ENCODE measurements at regions not wholly inside any gene's neighbourhood (a gene's known extent, or its start where the extent isn't known, plus 50 kb on each side); places are given as distances from the start of the nearest gene placed in this dataset.

GRCh38 chr4:107210450-107211239, 174.5 kb upstream of the DKK2 start:
- no peak for TF ChIP-seq CTCF (IDR thresholded peaks at IDR 0.05; ENCODE audit: insufficient read depth, low read length, poor library complexity, severe bottlenecking)

GRCh38 chr4:107203733-107204132, 167.6 kb upstream of the DKK2 start:
- TF ChIP-seq CTCF (IDR thresholded peaks at IDR 0.05; ENCODE audit: insufficient read depth, low read length, poor library complexity, severe bottlenecking): no peak
- H3K36me3 ChIP-seq (ENCODE audit: control insufficient read depth, insufficient read depth, low read length): no peaks in the 10 kb centered on the region

More at GRCh38 chr4:107210450-107211239, 174.5 kb upstream of the DKK2 start:
- DNase-seq (ENCODE audit: low read depth): no peak
- Histone ChIP-seq H3K27me3 (ENCODE audit: control insufficient read depth, insufficient read depth, low read length) (no peaks in the 10 kb centered on the region), H3K4me3 (ENCODE audit: low read depth, low read length) (no peak overlapping the region), H3K36me3 (ENCODE audit: control insufficient read depth, insufficient read depth, low read length) (no peaks in the 10 kb centered on the region)

GRCh38 chr4:107202744-107203143, 166.6 kb upstream of the DKK2 start:
- DNase-seq (ENCODE audit: low read depth): no peak
- Histone ChIP-seq H3K36me3 (ENCODE audit: control insufficient read depth, insufficient read depth, low read length) (no peaks in the 10 kb centered on the region), H3K4me3 (ENCODE audit: low read depth, low read length) (no peak overlapping the region), H3K27me3 (ENCODE audit: control insufficient read depth, insufficient read depth, low read length) (no peaks in the 10 kb centered on the region)
- TF ChIP-seq CTCF (IDR thresholded peaks at IDR 0.05; ENCODE audit: insufficient read depth, low read length, poor library complexity, severe bottlenecking): no peak

More at GRCh38 chr4:107203733-107204132, 167.6 kb upstream of the DKK2 start:
- no peak for DNase-seq (ENCODE audit: low read depth)
- Histone ChIP-seq H3K4me3 (ENCODE audit: low read depth, low read length) (no peak overlapping the region), H3K27me3 (ENCODE audit: control insufficient read depth, insufficient read depth, low read length) (no peaks in the 10 kb centered on the region)

- no peaks in the 10 kb centered on the region for H3K36me3 ChIP-seq (ENCODE audit: control insufficient read depth, insufficient read depth, low read length)
- DNase-seq (ENCODE audit: low read depth): no peak
- no peak overlapping the region for H3K4me3 ChIP-seq (ENCODE audit: low read depth, low read length)
- H3K27me3 ChIP-seq (ENCODE audit: control insufficient read depth, insufficient read depth, low read length): no peaks in the 10 kb centered on the region
- TF ChIP-seq CTCF (IDR thresholded peaks at IDR 0.05; ENCODE audit: insufficient read depth, low read length, poor library complexity, severe bottlenecking): no peak
Measured at GRCh38 chr4:107197121-107197520, 161.0 kb upstream of the DKK2 start.

- no peak for TF ChIP-seq CTCF (IDR thresholded peaks at IDR 0.05; ENCODE audit: insufficient read depth, low read length, poor library complexity, severe bottlenecking)
- H3K4me3 ChIP-seq (ENCODE audit: low read depth, low read length): no peak overlapping the region
- H3K36me3 ChIP-seq (ENCODE audit: control insufficient read depth, insufficient read depth, low read length): no peaks in the 10 kb centered on the region
- H3K27me3 ChIP-seq (ENCODE audit: control insufficient read depth, insufficient read depth, low read length): no peaks in the 10 kb centered on the region
- no peak for DNase-seq (ENCODE audit: low read depth)
Measured at GRCh38 chr4:107196312-107196711, 160.2 kb upstream of the DKK2 start.

GRCh38 chr4:107194005-107194404, 157.9 kb upstream of the DKK2 start:
- DNase-seq (ENCODE audit: low read depth): no peak
- no peak for TF ChIP-seq CTCF (IDR thresholded peaks at IDR 0.05; ENCODE audit: insufficient read depth, low read length, poor library complexity, severe bottlenecking)
- no peaks in the 10 kb centered on the region for H3K36me3 ChIP-seq (ENCODE audit: control insufficient read depth, insufficient read depth, low read length)
- no peak overlapping the region for H3K4me3 ChIP-seq (ENCODE audit: low read depth, low read length)
- H3K27me3 ChIP-seq (ENCODE audit: control insufficient read depth, insufficient read depth, low read length): no peaks in the 10 kb centered on the region
